GM12864 (cell line): ENCODE measurements at regions not wholly inside any gene's neighbourhood (a gene's known extent, or its start where the extent isn't known, plus 50 kb on each side); places are given as distances from the start of the nearest gene placed in this dataset.

Experiments used
- DNase-seq: peaks from one replicate; pipeline ENCODE4 v3.0.0-alpha.2; 2011; ENCODE audit warnings: low read depth
- H3K4me3 ChIP-seq: 2 replicates; pipeline ENCODE4 v1.5.1; 2011; ENCODE audit warnings: mild to moderate bottlenecking, low read depth, low read length, control low read depth
- CTCF ChIP-seq: IDR thresholded peaks from 2 replicates; pipeline ENCODE4 v1.5.1; 2011; ENCODE audit warnings: low read depth, mild to moderate bottlenecking, moderate library complexity, low read length, control low read depth, inconsistent platforms; ENCODE audit errors: missing control alignments

GRCh38 chr7:47693216-47693615 lies 111.3 kb upstream of the TNS3 start:
- no peak for DNase-seq
- no peak overlapping the region for H3K4me3 ChIP-seq
- TF ChIP-seq CTCF, result no peak

- DNase-seq, result no peak
- no peak for TF ChIP-seq CTCF
- no peak overlapping the region for H3K4me3 ChIP-seq
Observed at GRCh38 chr7:47691988-47692387, 110.1 kb upstream of the TNS3 start.

GRCh38 chr7:47690902-47691558 lies 109.1 kb upstream of the TNS3 start:
- DNase-seq, result no peak
- H3K4me3 ChIP-seq, result no peak overlapping the region
- no peak for TF ChIP-seq CTCF

DNA sequence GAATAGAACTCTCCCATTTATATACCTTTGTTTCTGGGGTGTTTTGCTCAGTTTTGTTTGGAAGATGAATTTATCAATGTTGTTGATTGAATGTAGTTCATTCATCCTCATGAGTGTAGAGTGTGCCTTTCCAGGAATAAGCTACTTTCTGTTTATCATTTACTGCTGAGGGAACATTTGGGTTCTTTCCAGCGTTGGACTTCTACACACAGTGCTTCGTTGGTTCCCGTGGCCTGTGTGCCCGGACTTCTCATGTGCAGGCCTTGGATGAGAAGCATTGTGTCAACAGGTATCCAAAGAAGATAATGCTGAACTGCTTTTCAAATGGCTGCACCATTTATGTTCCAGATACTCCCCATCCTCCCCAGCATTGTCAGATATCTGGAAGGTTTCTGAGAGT lies 107.6 kb upstream of the TNS3 start:
- no peak for TF ChIP-seq CTCF
- DNase-seq, result no peak

DNA sequence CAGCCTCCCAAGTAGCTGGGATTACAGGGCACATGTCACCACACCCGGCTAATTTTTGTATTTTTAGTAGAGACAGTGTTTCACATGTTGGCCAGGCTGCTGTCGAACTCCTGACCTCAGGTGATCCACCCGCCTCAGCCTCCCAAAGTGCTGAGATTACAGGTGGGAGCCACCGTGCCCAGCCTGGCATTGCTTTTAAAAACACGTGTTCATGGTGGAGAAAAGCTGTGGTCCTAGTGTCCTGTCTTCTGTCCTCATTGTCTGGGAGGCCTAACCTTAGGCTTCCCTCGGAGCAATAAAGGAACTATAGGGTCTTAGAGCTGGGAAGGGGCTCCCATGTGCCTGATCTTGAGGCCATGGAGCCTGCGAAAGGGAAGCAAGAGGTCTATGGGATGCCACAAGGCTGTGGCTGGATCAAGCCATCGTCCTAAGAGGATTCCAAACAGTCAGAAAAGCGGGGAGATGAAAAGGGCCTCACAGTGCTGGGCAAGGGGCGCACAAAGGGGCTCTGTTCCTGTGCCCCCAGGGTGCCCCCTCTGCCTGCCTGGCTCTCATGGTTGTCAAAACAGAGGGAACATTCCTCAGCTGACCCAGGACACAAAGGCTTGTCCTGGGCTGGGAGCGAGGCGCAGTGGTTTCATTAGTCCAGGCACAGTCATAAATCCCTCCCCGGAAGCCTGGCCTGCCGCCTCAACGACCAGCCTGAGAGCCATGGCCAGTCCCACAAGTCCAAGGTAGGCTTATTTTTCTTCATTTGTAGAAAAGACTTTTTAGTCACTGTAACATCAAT lies 106.6 kb upstream of the TNS3 start:
- DNase-seq, result no peak
- no peak overlapping the region for H3K4me3 ChIP-seq
- TF ChIP-seq CTCF, result no peak

More for the DNA sequence above, 107.6 kb upstream of the TNS3 start:
- H3K4me3 ChIP-seq, result no peak overlapping the region

DNA sequence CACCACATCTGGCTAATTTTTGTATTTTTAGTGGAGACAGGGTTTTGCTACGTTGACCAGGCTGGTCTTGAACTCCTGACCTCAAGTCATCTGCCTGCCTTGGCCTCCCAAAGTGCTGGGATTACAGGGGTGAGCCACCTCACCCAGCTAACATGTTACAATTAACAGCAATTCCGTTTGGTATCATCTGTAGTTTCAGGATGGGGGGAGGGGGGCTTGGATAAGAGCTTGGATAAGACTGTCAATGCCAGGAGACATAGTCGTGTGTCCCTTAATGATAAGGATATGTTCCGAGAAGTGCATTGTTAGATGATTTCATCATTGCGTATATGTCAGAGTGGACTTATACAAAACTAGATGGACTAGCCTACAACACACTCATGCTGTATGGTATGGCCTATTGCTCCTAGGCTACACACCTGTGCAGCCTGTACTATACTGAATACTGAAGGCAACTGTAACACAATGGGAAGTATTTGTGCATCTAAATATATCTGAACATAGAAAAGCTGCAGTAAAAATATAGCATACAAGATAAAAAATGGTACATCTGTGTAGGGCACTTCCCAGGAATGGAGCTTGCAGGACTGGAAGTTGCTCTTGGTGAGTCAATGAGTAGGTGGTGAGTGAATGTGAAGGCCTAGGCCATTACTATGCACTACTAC lies 103.9 kb upstream of the TNS3 start:
- no peak overlapping the region for H3K4me3 ChIP-seq
- TF ChIP-seq CTCF, result no peak
- DNase-seq, result no peak
